HG03378 (cell line): ENCODE measurements at regions not wholly inside any gene's neighbourhood (a gene's known extent, or its start where the extent isn't known, plus 50 kb on each side); places are given as distances from the start of the nearest gene placed in this dataset.
"Not testable (repeated sequence)": the region's sequence is repeated elsewhere in the genome, so short reads cannot be mapped to it uniquely, and the experiment has no call there.

Source experiments
- ATAC-seq: cut with Tn5 transposase; IDR thresholded peaks from one replicate; pipeline ENCODE4 v1.9.1; 2021; ENCODE audit warnings: mild to moderate bottlenecking, moderate library complexity; ENCODE audit not compliant: unreplicated experiment

GRCh38 chr4:153877898-153878297, 89.0 kb upstream of the SFRP2 start:
- ATAC-seq, result no peak

GRCh38 chr4:153873741-153874140, 84.9 kb upstream of the SFRP2 start:
- no peak for ATAC-seq

- not testable (repeated sequence) for ATAC-seq
Observed at GRCh38 chr4:153866766-153867165, 77.9 kb upstream of the SFRP2 start.

- ATAC-seq, result no peak
Observed at GRCh38 chr4:153852501-153852900, 63.6 kb upstream of the SFRP2 start.

- ATAC-seq, result no peak
Observed at GRCh38 chr4:153850533-153851280, 61.8 kb upstream of the SFRP2 start.

- no peak for ATAC-seq
Observed at GRCh38 chr4:153844144-153844543, 55.3 kb upstream of the SFRP2 start.
